ENCODE measurements at regions not wholly inside any gene's neighbourhood (a gene's known extent, or its start where the extent isn't known, plus 50 kb on each side); places are given as distances from the start of the nearest gene placed in this dataset.

- no peaks in the 10 kb centered on the region for H3K4me1 ChIP-seq (ENCODE audit: insufficient read depth, low read length)
- peaks cover 7% of the 10 kb centered on the region for H3K36me3 ChIP-seq (ENCODE audit: insufficient read depth, low read length)
- H3K9ac ChIP-seq (ENCODE audit: low read length), result no peak overlapping the region
- no peaks in the 10 kb centered on the region for H3K9me3 ChIP-seq (ENCODE audit: low read length)
- H3K27me3 ChIP-seq (ENCODE audit: control insufficient read depth in 1 of 2, insufficient read depth in 2 of 2, low read length in 2 of 2), result no peaks in the 10 kb centered on the region
- no peak overlapping the region for H3K4me3 ChIP-seq (ENCODE audit: low read depth in 1 of 2, low read length in 2 of 2)
- no peak overlapping the region for H3K27ac ChIP-seq (ENCODE audit: low read depth, low read length)
Measured at GRCh38 chrX:2596555-2597255, 94.4 kb upstream of the CD99 start.

- H3K27ac ChIP-seq (ENCODE audit: low read depth, low read length), result no peak overlapping the region
- no peak overlapping the region for H3K9ac ChIP-seq (ENCODE audit: low read length)
- no peaks in the 10 kb centered on the region for H3K4me1 ChIP-seq (ENCODE audit: insufficient read depth, low read length)
- H3K27me3 ChIP-seq (ENCODE audit: control insufficient read depth in 1 of 2, insufficient read depth in 2 of 2, low read length in 2 of 2), result no peaks in the 10 kb centered on the region
- H3K4me3 ChIP-seq (ENCODE audit: low read depth in 1 of 2, low read length in 2 of 2), result no peak overlapping the region
- H3K36me3 ChIP-seq (ENCODE audit: insufficient read depth, low read length), result peaks cover 7% of the 10 kb centered on the region
- H3K9me3 ChIP-seq (ENCODE audit: low read length), result no peaks in the 10 kb centered on the region
Measured at GRCh38 chrX:2596045-2596444, 95.0 kb upstream of the CD99 start.

GRCh38 chrX:2595258-2595657 lies 94.5 kb upstream of the DHRSX start:
- no peak overlapping the region for H3K4me3 ChIP-seq (ENCODE audit: low read depth in 1 of 2, low read length in 2 of 2)
- no peaks in the 10 kb centered on the region for H3K9me3 ChIP-seq (ENCODE audit: low read length)
- H3K27me3 ChIP-seq (ENCODE audit: control insufficient read depth in 1 of 2, insufficient read depth in 2 of 2, low read length in 2 of 2), result no peaks in the 10 kb centered on the region
- H3K4me1 ChIP-seq (ENCODE audit: insufficient read depth, low read length), result no peaks in the 10 kb centered on the region
- H3K27ac ChIP-seq (ENCODE audit: low read depth, low read length), result no peak overlapping the region
- no peak overlapping the region for H3K9ac ChIP-seq (ENCODE audit: low read length)
- H3K36me3 ChIP-seq (ENCODE audit: insufficient read depth, low read length), result no peaks in the 10 kb centered on the region

GRCh38 chrX:2594491-2594890 lies 93.7 kb upstream of the DHRSX start:
- H3K27ac ChIP-seq (ENCODE audit: low read depth, low read length), result no peak overlapping the region
- no peaks in the 10 kb centered on the region for H3K27me3 ChIP-seq (ENCODE audit: control insufficient read depth in 1 of 2, insufficient read depth in 2 of 2, low read length in 2 of 2)
- H3K9me3 ChIP-seq (ENCODE audit: low read length), result no peaks in the 10 kb centered on the region
- H3K9ac ChIP-seq (ENCODE audit: low read length), result no peak overlapping the region
- no peaks in the 10 kb centered on the region for H3K4me1 ChIP-seq (ENCODE audit: insufficient read depth, low read length)
- H3K4me3 ChIP-seq (ENCODE audit: low read depth in 1 of 2, low read length in 2 of 2), result no peak overlapping the region
- no peaks in the 10 kb centered on the region for H3K36me3 ChIP-seq (ENCODE audit: insufficient read depth, low read length)

- Histone ChIP-seq H3K4me3 (ENCODE audit: low read depth in 1 of 2, low read length in 2 of 2) (no peak overlapping the region), H3K27ac (ENCODE audit: low read depth, low read length) (no peak overlapping the region), H3K4me1 (ENCODE audit: insufficient read depth, low read length) (no peaks in the 10 kb centered on the region), H3K36me3 (ENCODE audit: insufficient read depth, low read length) (no peaks in the 10 kb centered on the region), H3K9ac (ENCODE audit: low read length) (no peak overlapping the region), H3K9me3 (ENCODE audit: low read length) (no peaks in the 10 kb centered on the region), H3K27me3 (ENCODE audit: control insufficient read depth in 1 of 2, insufficient read depth in 2 of 2, low read length in 2 of 2) (no peaks in the 10 kb centered on the region)
Measured at GRCh38 chrX:2592279-2592678, 91.5 kb upstream of the DHRSX start.

- Histone ChIP-seq H3K36me3 (ENCODE audit: insufficient read depth, low read length) (no peaks in the 10 kb centered on the region), H3K27me3 (ENCODE audit: control insufficient read depth in 1 of 2, insufficient read depth in 2 of 2, low read length in 2 of 2) (peaks cover 0 to 11% of the 10 kb centered on the region in 2 donors), H3K4me3 (ENCODE audit: low read depth in 1 of 2, low read length in 2 of 2) (no peak overlapping the region), H3K9ac (ENCODE audit: low read length) (no peak overlapping the region), H3K4me1 (ENCODE audit: insufficient read depth, low read length) (no peaks in the 10 kb centered on the region), H3K9me3 (ENCODE audit: low read length) (no peaks in the 10 kb centered on the region), H3K27ac (ENCODE audit: low read depth, low read length) (no peak overlapping the region)
Measured at GRCh38 chrX:2589186-2590020, 88.6 kb upstream of the DHRSX start.

- Histone ChIP-seq H3K27ac (ENCODE audit: low read depth, low read length) (no peak overlapping the region), H3K4me1 (ENCODE audit: insufficient read depth, low read length) (no peaks in the 10 kb centered on the region), H3K4me3 (ENCODE audit: low read depth in 1 of 2, low read length in 2 of 2) (no peak overlapping the region), H3K36me3 (ENCODE audit: insufficient read depth, low read length) (no peaks in the 10 kb centered on the region), H3K9ac (ENCODE audit: low read length) (no peak overlapping the region), H3K9me3 (ENCODE audit: low read length) (no peaks in the 10 kb centered on the region), H3K27me3 (ENCODE audit: control insufficient read depth in 1 of 2, insufficient read depth in 2 of 2, low read length in 2 of 2) (peaks cover 3 to 19% of the 10 kb centered on the region in 2 donors)
Measured at GRCh38 chrX:2588049-2588448, 87.3 kb upstream of the DHRSX start.

- Histone ChIP-seq H3K9ac (ENCODE audit: low read length) (no peak overlapping the region), H3K4me1 (ENCODE audit: insufficient read depth, low read length) (no peaks in the 10 kb centered on the region), H3K27ac (ENCODE audit: low read depth, low read length) (no peak overlapping the region), H3K27me3 (ENCODE audit: control insufficient read depth in 1 of 2, insufficient read depth in 2 of 2, low read length in 2 of 2) (peaks cover 12 to 25% of the 10 kb centered on the region in 2 donors), H3K4me3 (ENCODE audit: low read depth in 1 of 2, low read length in 2 of 2) (no peak overlapping the region), H3K9me3 (ENCODE audit: low read length) (no peaks in the 10 kb centered on the region), H3K36me3 (ENCODE audit: insufficient read depth, low read length) (no peaks in the 10 kb centered on the region)
Measured at GRCh38 chrX:2587146-2587545, 86.4 kb upstream of the DHRSX start.

- H3K36me3 ChIP-seq (ENCODE audit: insufficient read depth, low read length), result no peaks in the 10 kb centered on the region
- peaks cover 29 to 35% of the 10 kb centered on the region in 2 donors for H3K27me3 ChIP-seq (ENCODE audit: control insufficient read depth in 1 of 2, insufficient read depth in 2 of 2, low read length in 2 of 2)
- H3K4me1 ChIP-seq (ENCODE audit: insufficient read depth, low read length), result no peaks in the 10 kb centered on the region
- no peak overlapping the region for H3K27ac ChIP-seq (ENCODE audit: low read depth, low read length)
- no peak overlapping the region for H3K4me3 ChIP-seq (ENCODE audit: low read depth in 1 of 2, low read length in 2 of 2)
- no peak overlapping the region for H3K9ac ChIP-seq (ENCODE audit: low read length)
- no peaks in the 10 kb centered on the region for H3K9me3 ChIP-seq (ENCODE audit: low read length)
Measured at GRCh38 chrX:2585158-2585470, 84.3 kb upstream of the DHRSX start.

- Histone ChIP-seq H3K36me3 (ENCODE audit: insufficient read depth, low read length) (no peaks in the 10 kb centered on the region), H3K27ac (ENCODE audit: low read depth, low read length) (no peak overlapping the region), H3K9me3 (ENCODE audit: low read length) (no peaks in the 10 kb centered on the region), H3K27me3 (ENCODE audit: control insufficient read depth in 1 of 2, insufficient read depth in 2 of 2, low read length in 2 of 2) (peaks cover 30 to 35% of the 10 kb centered on the region in 2 donors), H3K9ac (ENCODE audit: low read length) (no peak overlapping the region), H3K4me3 (ENCODE audit: low read depth in 1 of 2, low read length in 2 of 2) (no peak overlapping the region), H3K4me1 (ENCODE audit: insufficient read depth, low read length) (no peaks in the 10 kb centered on the region)
Measured at GRCh38 chrX:2584251-2585157, 83.7 kb upstream of the DHRSX start.

All from muscle layer of colon (tissue), 2 donors.